Tibial nerve (tissue), 3 donors: ENCODE measurements at regions not wholly inside any gene's neighbourhood (a gene's known extent, or its start where the extent isn't known, plus 50 kb on each side); places are given as distances from the start of the nearest gene placed in this dataset.

Experiments
- POLR2A ChIP-seq, 2 donors: fragments of 450-650 bp; IDR thresholded peaks; one replicate each; pipeline ENCODE4 v1.6.1; 2017; ENCODE audit warnings: antibody characterized with exemption in 2 of 2, mild to moderate bottlenecking in 2 of 2, moderate library complexity in 2 of 2
- TF ChIP-seq, protein P1 (sequence below), 5 experiments: fragments of 200-600 bp in 3 of 5; fragments of 450-650 bp in 2 of 5; sonication (generic) in 3 of 5; IDR thresholded peaks; one replicate each; pipeline ENCODE4 v1.5.1; 2016 to 2019; ENCODE audit warnings: antibody characterized with exemption in 5 of 5, mild to moderate bottlenecking in 3 of 5, moderate library complexity in 2 of 5

DNA sequence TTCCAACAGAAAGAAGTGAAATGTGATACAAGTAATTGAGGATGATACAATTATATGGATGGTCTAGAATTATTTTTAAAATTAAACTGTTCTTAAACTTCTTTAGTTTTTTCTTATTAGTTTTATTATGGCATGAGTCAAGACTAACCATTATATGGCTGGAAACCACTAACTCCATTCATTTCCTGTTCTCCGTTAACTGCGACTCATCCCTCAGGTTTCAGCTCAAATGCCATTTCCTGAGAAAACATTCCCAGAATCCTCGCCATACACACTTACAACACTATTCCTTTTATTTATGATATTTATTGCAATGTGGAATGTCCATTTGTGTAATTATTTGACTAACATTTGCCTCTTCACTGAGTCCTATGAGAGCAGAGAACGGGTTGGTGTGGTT is 394.1 kb downstream of the SOX2 start:
- TF ChIP-seq, protein P1, sequence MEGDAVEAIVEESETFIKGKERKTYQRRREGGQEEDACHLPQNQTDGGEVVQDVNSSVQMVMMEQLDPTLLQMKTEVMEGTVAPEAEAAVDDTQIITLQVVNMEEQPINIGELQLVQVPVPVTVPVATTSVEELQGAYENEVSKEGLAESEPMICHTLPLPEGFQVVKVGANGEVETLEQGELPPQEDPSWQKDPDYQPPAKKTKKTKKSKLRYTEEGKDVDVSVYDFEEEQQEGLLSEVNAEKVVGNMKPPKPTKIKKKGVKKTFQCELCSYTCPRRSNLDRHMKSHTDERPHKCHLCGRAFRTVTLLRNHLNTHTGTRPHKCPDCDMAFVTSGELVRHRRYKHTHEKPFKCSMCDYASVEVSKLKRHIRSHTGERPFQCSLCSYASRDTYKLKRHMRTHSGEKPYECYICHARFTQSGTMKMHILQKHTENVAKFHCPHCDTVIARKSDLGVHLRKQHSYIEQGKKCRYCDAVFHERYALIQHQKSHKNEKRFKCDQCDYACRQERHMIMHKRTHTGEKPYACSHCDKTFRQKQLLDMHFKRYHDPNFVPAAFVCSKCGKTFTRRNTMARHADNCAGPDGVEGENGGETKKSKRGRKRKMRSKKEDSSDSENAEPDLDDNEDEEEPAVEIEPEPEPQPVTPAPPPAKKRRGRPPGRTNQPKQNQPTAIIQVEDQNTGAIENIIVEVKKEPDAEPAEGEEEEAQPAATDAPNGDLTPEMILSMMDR (IDR thresholded peaks at IDR 0.05) = no peak
- no peak for TF ChIP-seq POLR2A (IDR thresholded peaks at IDR 0.05)
